Inflammatory macrophage treated with lipopolysaccharide for 4 hours (primary cell): ENCODE measurements at regions not wholly inside any gene's neighbourhood (a gene's known extent, or its start where the extent isn't known, plus 50 kb on each side); places are given as distances from the start of the nearest gene placed in this dataset.

ENCODE experiments used
- DNase-seq: peaks from one replicate; pipeline ENCODE4 v3.0.0-alpha.2; 2020

- no peak for DNase-seq
These were observed 110.5 kb upstream of the DOK5 start for GRCh38 chr20:54364919-54365318.

DNA sequence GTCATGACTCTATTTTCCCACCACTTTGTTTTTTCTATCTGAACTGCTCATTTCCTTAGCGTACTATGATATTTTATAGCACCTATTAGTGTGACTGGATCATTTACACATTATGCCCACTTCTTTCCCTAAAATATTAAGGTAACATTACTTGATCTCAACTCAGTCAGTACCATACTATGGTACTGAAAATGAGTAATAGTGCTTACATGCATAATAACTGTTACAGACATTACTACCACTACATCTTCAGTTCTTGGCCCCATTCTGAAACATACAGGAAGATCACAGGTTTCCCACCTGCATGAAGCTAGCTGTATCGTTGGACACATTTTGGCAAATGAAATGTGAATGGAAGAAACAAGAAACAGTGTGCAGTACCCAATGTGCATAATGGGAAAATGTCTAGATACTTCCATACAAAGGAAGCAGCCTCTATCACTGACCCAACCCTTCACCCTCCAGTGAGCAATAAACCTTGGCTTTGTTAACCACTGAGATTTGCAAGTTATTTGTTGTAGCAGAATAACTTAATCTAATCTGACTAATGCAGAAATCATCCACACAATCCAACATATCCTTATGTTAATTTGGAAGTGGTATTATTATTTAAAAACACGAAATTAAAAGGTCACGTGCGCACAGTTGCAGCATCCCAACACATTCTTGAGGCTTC lies 108.6 kb upstream of the DOK5 start:
- DNase-seq, result no peak

GRCh38 chr20:54368570-54368969 lies 106.8 kb upstream of the DOK5 start:
- no peak for DNase-seq

DNA sequence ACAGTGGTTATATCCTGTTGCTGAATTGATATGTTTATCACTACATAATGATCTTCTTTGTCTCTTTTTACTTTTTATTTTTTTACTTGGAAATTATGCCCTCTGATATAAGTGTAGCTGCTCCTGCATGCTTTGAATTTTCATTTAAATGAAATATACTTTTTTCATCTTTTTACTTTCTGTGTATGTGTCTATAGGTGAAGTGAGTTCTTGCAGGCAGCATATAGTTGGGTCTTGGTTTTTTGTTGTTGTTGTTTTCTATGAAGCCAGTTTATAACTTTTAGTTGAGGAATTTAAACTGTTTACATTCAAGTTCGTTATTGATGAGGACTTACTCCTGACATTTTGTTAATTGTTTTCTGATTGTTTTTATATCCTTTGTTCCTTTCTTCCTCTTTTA lies 103.1 kb upstream of the DOK5 start:
- DNase-seq, result no peak

GRCh38 chr20:54377992-54378773 lies 97.2 kb upstream of the DOK5 start:
- no peak for DNase-seq

- no peak for DNase-seq
These were observed 95.4 kb upstream of the DOK5 start for GRCh38 chr20:54379893-54380584.

- no peak for DNase-seq
These were observed 93.0 kb upstream of the DOK5 start for GRCh38 chr20:54382419-54382818.

DNA sequence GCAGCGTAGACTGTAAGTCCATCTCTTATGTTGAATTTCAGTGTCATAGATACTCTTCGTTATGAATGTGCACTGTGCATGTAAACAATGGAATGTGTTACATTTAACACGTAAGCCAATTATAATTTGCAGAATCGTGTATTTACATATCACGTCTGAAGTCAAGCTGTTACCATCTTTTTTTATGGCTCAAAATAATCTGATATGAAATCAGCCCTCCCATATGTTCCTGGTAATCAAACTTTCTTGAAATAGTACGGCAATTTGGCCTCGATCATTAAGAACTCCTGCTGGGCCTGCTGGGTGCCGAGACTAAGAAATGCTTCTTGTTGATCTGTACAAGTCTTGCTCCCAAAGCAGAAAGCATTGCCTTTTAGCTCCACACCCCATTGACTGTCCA lies 89.6 kb upstream of the DOK5 start:
- no peak for DNase-seq

- DNase-seq, result no peak
These were observed 85.7 kb upstream of the DOK5 start for GRCh38 chr20:54389596-54390280.

DNA sequence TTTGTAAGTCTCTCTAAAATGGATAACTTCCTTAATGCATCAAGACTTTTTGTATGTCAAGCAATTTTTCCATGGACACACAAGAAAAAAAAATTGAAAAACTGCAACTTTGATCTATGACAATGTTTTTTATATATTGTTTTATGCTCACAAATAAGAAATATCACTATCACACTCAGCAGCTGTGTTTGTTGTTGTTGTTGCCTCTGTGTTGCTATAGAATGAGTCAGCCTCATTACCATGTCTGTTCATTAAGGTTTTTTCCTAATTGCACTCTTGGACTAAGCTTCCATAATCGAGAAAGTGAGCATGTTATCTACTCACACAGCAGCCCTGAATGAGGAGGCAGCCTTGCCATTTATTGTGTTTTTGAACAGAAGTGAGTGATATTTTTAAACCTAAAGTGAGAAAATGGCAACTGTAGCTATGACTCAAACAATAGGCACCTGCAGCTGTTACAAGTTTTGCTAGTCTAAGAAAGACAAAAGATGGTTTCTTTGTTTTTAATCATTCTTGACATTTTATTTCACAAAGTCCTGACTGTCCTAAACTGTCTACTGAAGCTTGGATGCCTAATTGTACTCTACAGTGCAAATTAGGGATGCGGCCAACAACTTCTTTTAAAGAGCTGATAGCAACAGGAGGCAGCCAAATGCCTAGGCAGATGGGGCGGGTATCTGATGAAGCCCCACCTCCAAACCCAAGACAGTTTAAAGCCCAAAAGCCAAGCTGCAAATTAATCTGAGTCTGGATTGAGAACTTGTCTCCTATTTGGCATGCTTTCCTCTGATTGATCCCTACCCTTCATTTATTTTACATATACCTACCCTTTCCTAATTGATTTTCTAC lies 77.9 kb upstream of the DOK5 start:
- no peak for DNase-seq

DNA sequence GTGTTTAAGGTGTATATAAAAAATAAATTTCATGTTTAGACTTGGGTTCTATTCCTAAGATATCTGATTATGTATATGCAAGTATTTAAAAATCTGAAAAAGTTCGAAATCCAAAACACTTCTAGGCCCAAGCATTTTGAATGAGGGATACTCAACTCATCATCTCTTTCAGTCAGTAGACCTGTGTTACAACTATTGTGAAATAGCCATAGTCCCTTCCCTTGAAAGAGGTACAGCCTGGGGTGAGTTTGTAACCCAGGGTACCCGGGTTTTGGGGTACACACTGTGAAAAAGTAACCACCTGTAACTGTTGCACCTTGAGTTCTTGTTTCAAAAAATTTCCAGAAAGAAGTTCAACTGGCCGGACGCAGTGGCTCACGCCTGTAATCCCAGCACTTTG lies 76.6 kb upstream of the DOK5 start:
- no peak for DNase-seq

- DNase-seq, result no peak
These were observed 69.9 kb upstream of the DOK5 start for GRCh38 chr20:54405540-54405939.

- no peak for DNase-seq
These were observed 67.9 kb upstream of the DOK5 start for GRCh38 chr20:54407459-54407858.

DNA sequence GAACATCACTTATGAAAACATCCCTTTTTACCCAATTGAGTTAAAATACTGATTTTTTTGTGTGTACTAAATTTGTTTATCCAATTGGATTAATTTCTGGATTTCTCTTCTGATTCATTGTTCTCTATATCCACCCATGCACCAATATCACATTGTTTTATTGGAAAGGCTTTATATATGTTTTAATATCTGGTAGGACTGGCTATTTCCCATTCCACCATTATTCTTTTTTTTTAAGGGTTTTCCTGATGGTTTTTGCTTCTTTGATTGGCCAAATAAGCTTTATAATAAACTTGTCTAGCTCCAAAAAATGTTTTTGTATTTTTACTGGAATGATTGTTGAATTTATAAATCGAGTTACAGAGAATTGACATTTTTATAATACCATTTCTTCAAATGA lies 59.4 kb upstream of the DOK5 start:
- DNase-seq, result no peak

GRCh38 chr20:54416770-54417169 lies 58.6 kb upstream of the DOK5 start:
- no peak for DNase-seq

- no peak for DNase-seq
These were observed 55.9 kb upstream of the DOK5 start for GRCh38 chr20:54419531-54419930.
